ENCODE measurements at regions not wholly inside any gene's neighbourhood (a gene's known extent, or its start where the extent isn't known, plus 50 kb on each side); places are given as distances from the start of the nearest gene placed in this dataset.
A peak's percentile ranks its signal among the peaks of the same experiment; 100 is the strongest.

- H3K4me3 ChIP-seq, result no peak overlapping the region
- no peaks in the 10 kb centered on the region for H3K36me3 ChIP-seq (replicated peaks in 1 of 2)
- WGBS, 4 donors, result 90 to 94% (median 92%) methylated on average over 8 of the region's 8 CpGs
- H3K4me1 ChIP-seq (replicated peaks in 1 of 2), result no peaks in the 10 kb centered on the region
- no peak overlapping the region for H3K27ac ChIP-seq
- no peak for TF ChIP-seq POLR2A (IDR thresholded peaks at IDR 0.05)
- TF ChIP-seq, protein P1, sequence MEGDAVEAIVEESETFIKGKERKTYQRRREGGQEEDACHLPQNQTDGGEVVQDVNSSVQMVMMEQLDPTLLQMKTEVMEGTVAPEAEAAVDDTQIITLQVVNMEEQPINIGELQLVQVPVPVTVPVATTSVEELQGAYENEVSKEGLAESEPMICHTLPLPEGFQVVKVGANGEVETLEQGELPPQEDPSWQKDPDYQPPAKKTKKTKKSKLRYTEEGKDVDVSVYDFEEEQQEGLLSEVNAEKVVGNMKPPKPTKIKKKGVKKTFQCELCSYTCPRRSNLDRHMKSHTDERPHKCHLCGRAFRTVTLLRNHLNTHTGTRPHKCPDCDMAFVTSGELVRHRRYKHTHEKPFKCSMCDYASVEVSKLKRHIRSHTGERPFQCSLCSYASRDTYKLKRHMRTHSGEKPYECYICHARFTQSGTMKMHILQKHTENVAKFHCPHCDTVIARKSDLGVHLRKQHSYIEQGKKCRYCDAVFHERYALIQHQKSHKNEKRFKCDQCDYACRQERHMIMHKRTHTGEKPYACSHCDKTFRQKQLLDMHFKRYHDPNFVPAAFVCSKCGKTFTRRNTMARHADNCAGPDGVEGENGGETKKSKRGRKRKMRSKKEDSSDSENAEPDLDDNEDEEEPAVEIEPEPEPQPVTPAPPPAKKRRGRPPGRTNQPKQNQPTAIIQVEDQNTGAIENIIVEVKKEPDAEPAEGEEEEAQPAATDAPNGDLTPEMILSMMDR (IDR thresholded peaks at IDR 0.05), result no peak
- H3K27me3 ChIP-seq, result no peaks in the 10 kb centered on the region
- no peaks in the 10 kb centered on the region for H3K9me3 ChIP-seq (replicated peaks in 1 of 3)
- intact Hi-C loops (cut with DNase I), result no loop called here
- no peak for DNase-seq
Measured at GRCh38 chr14:66115740-66116502, 370.2 kb upstream of the CCDC196 start.

GRCh38 chr14:66116732-66117131, 369.4 kb upstream of the CCDC196 start:
- no peaks in the 10 kb centered on the region for H3K9me3 ChIP-seq (replicated peaks in 1 of 3)
- no peaks in the 10 kb centered on the region for H3K36me3 ChIP-seq (replicated peaks in 1 of 2)
- no peak overlapping the region for H3K4me3 ChIP-seq
- intact Hi-C loops (cut with DNase I), result no loop called here
- 82 to 86% (median 84%) methylated on average over 4 of the region's 4 CpGs for WGBS, 4 donors
- no peaks in the 10 kb centered on the region for H3K27me3 ChIP-seq
- H3K27ac ChIP-seq, result no peak overlapping the region
- DNase-seq, result no peak
- no peak for TF ChIP-seq POLR2A (IDR thresholded peaks at IDR 0.05)
- TF ChIP-seq, protein P1 (IDR thresholded peaks at IDR 0.05), result no peak
- H3K4me1 ChIP-seq (replicated peaks in 1 of 2), result no peaks in the 10 kb centered on the region

DNA sequence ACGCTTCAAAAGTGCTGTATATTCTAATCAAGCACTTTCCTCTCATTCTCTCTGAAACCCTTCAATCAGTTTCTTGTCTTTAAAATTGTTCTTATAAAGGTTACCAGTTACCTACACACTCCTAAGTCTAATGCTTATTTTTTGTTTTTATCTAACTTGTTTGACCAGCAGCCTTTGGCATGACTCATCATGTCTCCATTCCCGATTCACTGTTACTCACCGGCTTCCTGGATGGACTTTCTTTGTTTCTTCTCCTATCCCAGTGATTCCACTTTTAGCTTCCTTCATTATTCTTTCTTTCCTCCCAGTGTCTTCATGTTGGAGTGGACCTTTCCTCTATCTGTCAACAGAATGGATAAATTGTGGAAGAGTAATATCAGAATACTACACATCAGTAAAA, 368.6 kb upstream of the CCDC196 start:
- intact Hi-C loops (cut with DNase I), result no loop called here
- 40 to 55% (median 54%) methylated on average over 3 of the region's 3 CpGs for WGBS, 4 donors
- no peak overlapping the region for H3K27ac ChIP-seq
- H3K27me3 ChIP-seq, result no peaks in the 10 kb centered on the region
- H3K4me3 ChIP-seq, result no peak overlapping the region
- no peaks in the 10 kb centered on the region for H3K9me3 ChIP-seq (replicated peaks in 1 of 3)
- peak in 2 of 7 donors; percentile 13 to 21 for DNase-seq
- H3K4me1 ChIP-seq (replicated peaks in 1 of 2), result no peaks in the 10 kb centered on the region
- TF ChIP-seq, protein P1 (IDR thresholded peaks at IDR 0.05), result no peak
- TF ChIP-seq POLR2A (IDR thresholded peaks at IDR 0.05), result no peak
- no peaks in the 10 kb centered on the region for H3K36me3 ChIP-seq (replicated peaks in 1 of 2)

GRCh38 chr14:66119606-66120231, 366.5 kb upstream of the CCDC196 start:
- TF ChIP-seq, protein P1 (IDR thresholded peaks at IDR 0.05), result no peak
- TF ChIP-seq POLR2A (IDR thresholded peaks at IDR 0.05), result no peak
- H3K36me3 ChIP-seq (replicated peaks in 1 of 2), result no peaks in the 10 kb centered on the region
- H3K9me3 ChIP-seq (replicated peaks in 1 of 3), result no peaks in the 10 kb centered on the region
- intact Hi-C loops (cut with DNase I), result no loop called here
- no peaks in the 10 kb centered on the region for H3K27me3 ChIP-seq
- H3K4me3 ChIP-seq, result no peak overlapping the region
- no peaks in the 10 kb centered on the region for H3K4me1 ChIP-seq (replicated peaks in 1 of 2)
- DNase-seq, result no peak
- no peak overlapping the region for H3K27ac ChIP-seq
- 93 to 96% (median 94%) methylated on average over 5 of the region's 5 CpGs for WGBS, 4 donors
